H1 (cell line): ENCODE measurements at regions not wholly inside any gene's neighbourhood (a gene's known extent, or its start where the extent isn't known, plus 50 kb on each side); places are given as distances from the start of the nearest gene placed in this dataset.

Source experiments
- CTCF ChIA-PET: fragments of 300-600 bp; sonication (Branson Sonifier 250); formaldehyde crosslinking; loops from one replicate; lab custom pipeline; 2021; ENCODE audit not compliant: partially characterized antibody; lab: Charles Lee
- POLR2A ChIA-PET: fragments of 300-600 bp; sonication (Branson Sonifier 250); formaldehyde crosslinking; loops from one replicate; lab custom pipeline; 2021; ENCODE audit warnings: inconsistent platforms; ENCODE audit not compliant: partially characterized antibody; lab: Charles Lee
- DNase-seq, 2 experiments: peaks; one replicate each; pipeline versions ENCODE4 v3.0.0 to v3.0.0-alpha.2; 2010 to 2022; ENCODE audit warnings: low spot score in 2 of 2, low read depth in 1 of 2, mixed read lengths in 1 of 2
- FAIRE-seq: peaks from 2 replicates; lab custom pipeline; 2011; peaks lifted over from hg19 to GRCh38; lab: Jason Lieb, UNC
- H2AFZ ChIP-seq: 2 replicates; pipeline ENCODE4 v1.8.1; 2012; ENCODE audit warnings: low read length, inconsistent platforms
- H2AK5ac ChIP-seq: 2 replicates; pipeline ENCODE4 v1.6.1; 2013; ENCODE audit warnings: low read depth, low read length
- H2BK120ac ChIP-seq: replicated peaks from 2 replicates; pipeline ENCODE3; 2013; ENCODE audit warnings: low read depth, low read length, inconsistent platforms
- H2BK12ac ChIP-seq: 2 replicates; pipeline ENCODE4 v1.6.1; 2013; ENCODE audit warnings: low read depth, low read length
- H2BK15ac ChIP-seq: 2 replicates; pipeline ENCODE4 v1.6.1; 2013; ENCODE audit warnings: low read length
- H2BK20ac ChIP-seq: 2 replicates; pipeline ENCODE4 v1.6.1; 2013; ENCODE audit warnings: low read length
- H2BK5ac ChIP-seq: 2 replicates; pipeline ENCODE4 v1.6.1; 2013; ENCODE audit warnings: low read depth, low read length
- H3K14ac ChIP-seq: 2 replicates; pipeline ENCODE4 v1.6.1; 2013; ENCODE audit warnings: inconsistent platforms; ENCODE audit not compliant: insufficient read length
- H3K18ac ChIP-seq: 2 replicates; pipeline ENCODE4 v1.6.1; 2013; ENCODE audit warnings: low read length; ENCODE audit errors: extremely low read depth
- H3K23ac ChIP-seq: 2 replicates; pipeline ENCODE4 v1.6.1; 2013; ENCODE audit warnings: inconsistent platforms; ENCODE audit not compliant: insufficient read length
- H3K23me2 ChIP-seq: 2 replicates; pipeline ENCODE4 v1.6.1; 2013; ENCODE audit warnings: low read depth, low read length
- H3K27ac ChIP-seq: 2 replicates; pipeline ENCODE4 v1.6.1; 2011; ENCODE audit warnings: low read depth, low read length, inconsistent platforms
- H3K27me3 ChIP-seq, 4 experiments: replicated peaks in 1 of 4; 1 replicate in 1 of 4; 2 replicates in 3 of 4; pipeline versions ENCODE4 v1.6.1 to v1.8.1; 2011 to 2013; ENCODE audit warnings: low read length in 3 of 4, mild to moderate bottlenecking in 3 of 4, inconsistent platforms in 2 of 4, mixed read lengths in 2 of 4, moderate library complexity in 1 of 4; ENCODE audit not compliant: control insufficient read depth in 3 of 4, insufficient read depth in 3 of 4; ENCODE audit errors: extremely low read depth in 1 of 4
- H3K36me3 ChIP-seq, 4 experiments: 2 replicates each; pipeline versions ENCODE4 v1.6.1 to v1.8.1; 2011 to 2013; ENCODE audit warnings: mild to moderate bottlenecking in 4 of 4, low read length in 3 of 4, moderate library complexity in 2 of 4, control low read depth in 1 of 4, inconsistent platforms in 1 of 4; ENCODE audit not compliant: insufficient read depth in 4 of 4, control insufficient read depth in 2 of 4
- H3K4ac ChIP-seq: replicated peaks from 2 replicates; pipeline ENCODE3; 2013; ENCODE audit warnings: low read length, low read depth, mixed read lengths, inconsistent platforms; ENCODE audit not compliant: insufficient read length
- H3K4me1 ChIP-seq, 4 experiments: replicated peaks in 1 of 4; 1 replicate in 1 of 4; 2 replicates in 3 of 4; pipeline versions ENCODE4 v1.6.1 to v1.8.1; 2011 to 2013; ENCODE audit warnings: low read length in 3 of 4, inconsistent platforms in 2 of 4, mixed read lengths in 1 of 4; ENCODE audit not compliant: insufficient read depth in 4 of 4, control insufficient read depth in 3 of 4
- H3K4me2 ChIP-seq, 2 experiments: 2 replicates each; pipeline versions ENCODE4 v1.6.1 to v1.8.1; 2011 to 2013; ENCODE audit warnings: low read depth in 2 of 2, low read length in 2 of 2, control low read depth in 1 of 2, inconsistent platforms in 1 of 2, mild to moderate bottlenecking in 1 of 2; ENCODE audit not compliant: insufficient read depth in 1 of 2
- H3K4me3 ChIP-seq, 4 experiments: fragments of 200-600, 300-600 bp in 1 of 4; sonication (generic), shearing (Covaris generic), sonication (Bioruptor Twin) in 1 of 4; 2 replicates each; pipeline versions ENCODE4 v1.5.1 to v1.8.1; 2011 to 2016; ENCODE audit warnings: low read length in 4 of 4, low read depth in 3 of 4, control low read depth in 2 of 4, inconsistent platforms in 2 of 4, mild to moderate bottlenecking in 2 of 4, mixed read lengths in 1 of 4, moderate library complexity in 1 of 4; ENCODE audit not compliant: insufficient read depth in 2 of 4; ENCODE audit errors: extremely low read depth in 1 of 4
- H3K56ac ChIP-seq: replicated peaks from 2 replicates; pipeline ENCODE3; 2013; ENCODE audit warnings: low read depth, mild to moderate bottlenecking, mixed read lengths, low read length, inconsistent platforms; ENCODE audit not compliant: insufficient read length
- H3K79me1 ChIP-seq: 2 replicates; pipeline ENCODE4 v1.6.1; 2013; ENCODE audit warnings: low read depth, low read length, control low read depth
- H3K79me2 ChIP-seq, 2 experiments: 2 replicates each; pipeline versions ENCODE4 v1.6.1 to v1.8.1; 2012 to 2013; ENCODE audit warnings: low read length in 2 of 2, mild to moderate bottlenecking in 2 of 2, inconsistent platforms in 1 of 2; ENCODE audit not compliant: insufficient read depth in 2 of 2, control insufficient read depth in 1 of 2
- H3K9ac ChIP-seq, 4 experiments: replicated peaks in 1 of 4; 1 replicate in 1 of 4; 2 replicates in 3 of 4; pipeline versions ENCODE4 v1.6.1 to v1.8.1; 2011 to 2013; ENCODE audit warnings: low read depth in 3 of 4, low read length in 3 of 4, control low read depth in 2 of 4, mild to moderate bottlenecking in 2 of 4, moderate library complexity in 2 of 4, inconsistent platforms in 1 of 4; ENCODE audit errors: extremely low read depth in 1 of 4
- H3K9me3 ChIP-seq, 2 experiments: 2 replicates each; pipeline versions ENCODE4 v1.6.1 to v1.8.1; 2012 to 2013; ENCODE audit warnings: mild to moderate bottlenecking in 2 of 2, moderate library complexity in 2 of 2, control low read depth in 1 of 2, inconsistent platforms in 1 of 2, low read depth in 1 of 2, low read length in 1 of 2, mixed read lengths in 1 of 2; ENCODE audit not compliant: insufficient read depth in 2 of 2
- H4K20me1 ChIP-seq, 2 experiments: replicated peaks in 1 of 2; 2 replicates each; pipeline versions ENCODE3 to v1.8.1; 2011 to 2013; ENCODE audit warnings: inconsistent platforms in 2 of 2, low read length in 2 of 2, mild to moderate bottlenecking in 1 of 2; ENCODE audit not compliant: insufficient read depth in 2 of 2, control insufficient read depth in 1 of 2
- H4K5ac ChIP-seq: 2 replicates; pipeline ENCODE4 v1.6.1; 2013; ENCODE audit warnings: low read length, low read depth, mixed read lengths, inconsistent platforms; ENCODE audit not compliant: insufficient read length
- H4K8ac ChIP-seq: 2 replicates; pipeline ENCODE4 v1.8.0; 2013; ENCODE audit warnings: mild to moderate bottlenecking, moderate library complexity, low read length, inconsistent platforms; ENCODE audit not compliant: insufficient read depth; ENCODE audit errors: extremely low read depth
- H4K91ac ChIP-seq: replicated peaks from 2 replicates; pipeline ENCODE3; 2013; ENCODE audit warnings: low read length, mixed read lengths, inconsistent platforms; ENCODE audit not compliant: insufficient read length
- ASH2L ChIP-seq: fragments of 200-600, 300-600 bp; sonication (generic); IDR thresholded peaks from one replicate; pipeline ENCODE4 v1.7.1; 2017; ENCODE audit warnings: low read length
- RFX5 ChIP-seq: IDR thresholded peaks from 2 replicates; pipeline ENCODE4 v1.6.1; 2011; ENCODE audit warnings: low read depth, low read length, improper control_type of control experiment, borderline replicate concordance
- SP1 ChIP-seq: IDR thresholded peaks from 2 replicates; pipeline ENCODE4 v1.6.1; 2011; ENCODE audit warnings: low read depth, low read length
- TAF1 ChIP-seq: IDR thresholded peaks from 2 replicates; pipeline ENCODE4 v1.6.1; 2011; ENCODE audit warnings: mild to moderate bottlenecking, low read depth, low read length
- TBP ChIP-seq: IDR thresholded peaks from 2 replicates; pipeline ENCODE4 v1.6.1; 2011; ENCODE audit warnings: low read depth, low read length, improper control_type of control experiment
- ZNF274 ChIP-seq: IDR thresholded peaks from 2 replicates; pipeline ENCODE4 v1.7.0; 2012; ENCODE audit warnings: low read length, borderline replicate concordance; ENCODE audit errors: extremely low read depth
- WGBS, 2 experiments: shearing (Covaris generic) in 1 of 2; methylation state at CpG; one replicate each; pipeline versions ENCODE4 v1.1.6 to v1.1.7; 2013 to 2015; ENCODE audit warnings: low lambda C conversion rate in 2 of 2, mixed read lengths in 2 of 2, inconsistent platforms in 1 of 2, low coverage in 1 of 2, missing lambda C conversion rate in 1 of 2; ENCODE audit not compliant: insufficient replicate concordance in 2 of 2, insufficient coverage in 1 of 2, insufficient read length in 1 of 2; ENCODE audit errors: extremely low coverage in 1 of 2, missing lambda C conversion rate in 1 of 2; 5-methylcytosine and 5-hydroxymethylcytosine counted together
- TF ChIP-seq, protein P1 (sequence below): IDR thresholded peaks from 2 replicates; pipeline ENCODE4 v1.6.1; 2012; ENCODE audit warnings: low read length, inconsistent platforms

DNA sequence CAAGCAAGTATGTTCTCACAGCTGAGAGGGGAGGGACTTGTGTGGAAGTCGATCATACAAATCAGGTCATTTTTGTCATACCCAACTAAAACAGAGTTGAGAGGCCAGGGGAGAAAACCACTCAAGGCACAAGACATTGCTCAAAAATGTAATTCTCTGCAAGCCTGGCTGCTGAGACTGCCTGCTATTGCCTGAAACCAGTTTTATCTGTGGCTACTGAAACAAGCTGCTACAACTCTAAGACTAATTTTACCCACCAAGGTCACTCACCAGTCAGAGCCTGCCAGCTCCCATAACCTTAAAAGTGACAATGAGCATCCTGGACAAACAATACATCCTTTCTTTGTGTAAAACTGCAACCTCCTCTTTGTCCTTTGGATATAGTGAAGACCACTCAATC is 54.1 kb upstream of the CST7 start:
- H2BK20ac ChIP-seq, result no peak overlapping the region
- no peak overlapping the region for H3K14ac ChIP-seq
- no peak overlapping the region for H4K5ac ChIP-seq
- POLR2A ChIA-PET, result no interaction called here
- no peak overlapping the region for H2AK5ac ChIP-seq
- H2BK5ac ChIP-seq, result no peak overlapping the region
- no peaks in the 10 kb centered on the region for H3K79me1 ChIP-seq
- H3K23me2 ChIP-seq, result no peaks in the 10 kb centered on the region
- H2BK120ac ChIP-seq, result no peak overlapping the region
- H2BK15ac ChIP-seq, result no peak overlapping the region
- no peak overlapping the region for H2AFZ ChIP-seq
- no peak overlapping the region for H3K18ac ChIP-seq
- no peak overlapping the region for H3K9ac ChIP-seq
- H3K79me2 ChIP-seq, result no peaks in the 10 kb centered on the region
- no peaks in the 10 kb centered on the region for H3K4me1 ChIP-seq
- H3K9me3 ChIP-seq, result peaks cover 14 to 23% of the 10 kb centered on the region in 2 experiments; a peak in 3 of 4 replicates
- no peak overlapping the region for H2BK12ac ChIP-seq
- no peak overlapping the region for H3K4me2 ChIP-seq
- H4K20me1 ChIP-seq, result no peaks in the 10 kb centered on the region
- H3K56ac ChIP-seq, result no peak overlapping the region
- H3K4ac ChIP-seq, result no peak overlapping the region
- FAIRE-seq (no peak), DNase-seq (no peak)
- CTCF ChIA-PET, result interaction anchor here (0.6 kb wide), 1 partner anchor 111 kb away, joined by 3 read pairs; no protein-coding TSS in a partner anchor
- H3K27ac ChIP-seq, result no peak overlapping the region
- H4K91ac ChIP-seq, result no peak overlapping the region
- H4K8ac ChIP-seq, result no peak overlapping the region
- 90% methylated on average over 1 of the region's 1 CpG; no CpG with 5 or more reads in 1 of the 2 experiments for WGBS, 2 experiments
- no peaks in the 10 kb centered on the region for H3K36me3 ChIP-seq
- H3K4me3 ChIP-seq, result no peak overlapping the region
- no peak overlapping the region for H3K23ac ChIP-seq
- H3K27me3 ChIP-seq, result no peaks in the 10 kb centered on the region; a peak in 1 of 7 replicates
- no peak for TF ChIP-seq ASH2L
- TF ChIP-seq, protein P1, sequence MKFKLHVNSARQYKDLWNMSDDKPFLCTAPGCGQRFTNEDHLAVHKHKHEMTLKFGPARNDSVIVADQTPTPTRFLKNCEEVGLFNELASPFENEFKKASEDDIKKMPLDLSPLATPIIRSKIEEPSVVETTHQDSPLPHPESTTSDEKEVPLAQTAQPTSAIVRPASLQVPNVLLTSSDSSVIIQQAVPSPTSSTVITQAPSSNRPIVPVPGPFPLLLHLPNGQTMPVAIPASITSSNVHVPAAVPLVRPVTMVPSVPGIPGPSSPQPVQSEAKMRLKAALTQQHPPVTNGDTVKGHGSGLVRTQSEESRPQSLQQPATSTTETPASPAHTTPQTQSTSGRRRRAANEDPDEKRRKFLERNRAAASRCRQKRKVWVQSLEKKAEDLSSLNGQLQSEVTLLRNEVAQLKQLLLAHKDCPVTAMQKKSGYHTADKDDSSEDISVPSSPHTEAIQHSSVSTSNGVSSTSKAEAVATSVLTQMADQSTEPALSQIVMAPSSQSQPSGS, result no peak
- no peak for TF ChIP-seq SP1
- no peak for TF ChIP-seq ZNF274
- no peak for TF ChIP-seq TBP
- no peak for TF ChIP-seq RFX5
- TF ChIP-seq TAF1, result no peak
